IMR-90 (cell line): ENCODE measurements at regions not wholly inside any gene's neighbourhood (a gene's known extent, or its start where the extent isn't known, plus 50 kb on each side); places are given as distances from the start of the nearest gene placed in this dataset.

Experiments used
- ATAC-seq: fragments of 200-7000 bp; cut with Tn5 transposase; 2 replicates; pipeline ENCODE4 v1.9.1; 2020; ENCODE audit warnings: low read depth, mild to moderate bottlenecking, moderate library complexity
- BruUV-seq: library from RNA; stranded (reverse); fragments of 400-500 nt; replicated peaks from 2 replicates; lab custom pipeline; 2021; lab: Mats Ljungman, UMichigan
- CTCF ChIA-PET: fragments of 300-600 bp; formaldehyde crosslinking; extraction: SDS; loops from one replicate; lab custom pipeline; 2021; ENCODE audit warnings: antibody characterized with exemption; lab: Yijun Ruan, JAX
- POLR2A ChIA-PET: fragments of 300-600 bp; sonication (Branson Sonifier 250); formaldehyde crosslinking; loops from one replicate; lab custom pipeline; 2022; ENCODE audit warnings: antibody characterized with exemption; ENCODE audit not compliant: unreplicated experiment; lab: Charles Lee
- DNase-seq: peaks from one replicate; pipeline ENCODE4 v3.0.0; 2013
- H2AFZ ChIP-seq: replicated peaks from 2 replicates; pipeline ENCODE3; 2013; ENCODE audit warnings: low read length, mild to moderate bottlenecking; ENCODE audit not compliant: poor library complexity
- H2AK5ac ChIP-seq: 2 replicates; pipeline ENCODE4 v1.6.1; 2013; ENCODE audit warnings: low read depth, low read length, inconsistent platforms
- H2AK9ac ChIP-seq: replicated peaks from 2 replicates; pipeline ENCODE3; 2013; ENCODE audit warnings: mild to moderate bottlenecking, low read depth, low read length, moderate library complexity; ENCODE audit not compliant: poor library complexity
- H2BK120ac ChIP-seq: 2 replicates; pipeline ENCODE4 v1.6.1; 2013; ENCODE audit warnings: low read depth, low read length, inconsistent platforms
- H2BK15ac ChIP-seq: 3 replicates; pipeline ENCODE4 v1.6.1; 2013; ENCODE audit warnings: low read depth, low read length, inconsistent platforms
- H2BK20ac ChIP-seq: 2 replicates; pipeline ENCODE4 v1.6.1; 2013; ENCODE audit warnings: low read depth, mild to moderate bottlenecking, inconsistent platforms, low read length, moderate library complexity
- H2BK5ac ChIP-seq: 2 replicates; pipeline ENCODE4 v1.6.1; 2013; ENCODE audit warnings: mild to moderate bottlenecking, low read depth, low read length, inconsistent platforms; ENCODE audit not compliant: poor library complexity, severe bottlenecking
- H3K14ac ChIP-seq: replicated peaks from 2 replicates; pipeline ENCODE4 v1.6.1; 2013; ENCODE audit warnings: low read depth, low read length, inconsistent platforms
- H3K18ac ChIP-seq: 2 replicates; pipeline ENCODE4 v1.6.1; 2013; ENCODE audit warnings: low read depth, low read length, control low read depth
- H3K23ac ChIP-seq: 2 replicates; pipeline ENCODE4 v1.6.1; 2013; ENCODE audit warnings: low read depth, low read length, inconsistent platforms
- H3K27ac ChIP-seq: 2 replicates; pipeline ENCODE4 v1.5.1; 2013; ENCODE audit warnings: mild to moderate bottlenecking, control low read depth, low read length; ENCODE audit not compliant: insufficient read depth
- H3K27me3 ChIP-seq: 2 replicates; pipeline ENCODE4 v1.6.1; 2013; ENCODE audit warnings: low read length; ENCODE audit not compliant: control insufficient read depth, insufficient read depth
- H3K36me3 ChIP-seq: 2 replicates; pipeline ENCODE4 v1.6.1; 2013; ENCODE audit warnings: low read length, mixed read lengths; ENCODE audit not compliant: control insufficient read depth, insufficient read depth
- H3K4ac ChIP-seq: 2 replicates; pipeline ENCODE4 v1.6.1; 2013; ENCODE audit warnings: low read depth, low read length, inconsistent platforms
- H3K4me1 ChIP-seq: 2 replicates; pipeline ENCODE4 v1.6.1; 2013; ENCODE audit warnings: low read length, mixed read lengths; ENCODE audit not compliant: control insufficient read depth, insufficient read depth
- H3K4me2 ChIP-seq: 2 replicates; pipeline ENCODE4 v1.6.1; 2013; ENCODE audit warnings: low read depth, mild to moderate bottlenecking, control low read depth, low read length, moderate library complexity
- H3K4me3 ChIP-seq: 2 replicates; pipeline ENCODE4 v1.5.1; 2013; ENCODE audit warnings: low read depth, mild to moderate bottlenecking, control low read depth, low read length, moderate library complexity; ENCODE audit not compliant: insufficient read depth
- H3K56ac ChIP-seq: 2 replicates; pipeline ENCODE4 v1.6.1; 2013; ENCODE audit warnings: low read length, inconsistent platforms; ENCODE audit not compliant: insufficient read depth; ENCODE audit errors: extremely low read depth
- H3K79me1 ChIP-seq, 2 experiments: 2 replicates each; pipeline ENCODE4 v1.6.1; 2013; ENCODE audit warnings: low read length in 2 of 2, inconsistent platforms in 1 of 2, low read depth in 1 of 2
- H3K9ac ChIP-seq: 2 replicates; pipeline ENCODE4 v1.6.1; 2013; ENCODE audit warnings: low read depth, low read length, control low read depth
- H3K9me1 ChIP-seq: 2 replicates; pipeline ENCODE4 v1.6.1; 2013; ENCODE audit warnings: low read length, inconsistent platforms; ENCODE audit not compliant: insufficient read depth
- H3K9me3 ChIP-seq: 2 replicates; pipeline ENCODE4 v1.6.1; 2013; ENCODE audit warnings: low read length; ENCODE audit not compliant: control insufficient read depth, insufficient read depth
- H4K20me1 ChIP-seq: 2 replicates; pipeline ENCODE4 v1.6.1; 2013; ENCODE audit warnings: low read length, inconsistent platforms; ENCODE audit not compliant: insufficient read depth
- H4K5ac ChIP-seq: 2 replicates; pipeline ENCODE4 v1.6.1; 2013; ENCODE audit warnings: mild to moderate bottlenecking, low read depth, low read length, control low read depth
- H4K8ac ChIP-seq, 2 experiments: 2 replicates each; pipeline ENCODE4 v1.6.1; 2013; ENCODE audit warnings: low read depth in 2 of 2, low read length in 2 of 2, control low read depth in 1 of 2, inconsistent platforms in 1 of 2
- H4K91ac ChIP-seq: 2 replicates; pipeline ENCODE4 v1.6.1; 2013; ENCODE audit warnings: low read depth, low read length, inconsistent platforms; ENCODE audit not compliant: insufficient read depth
- BHLHE40 ChIP-seq: fragments of 150-350 bp; IDR thresholded peaks from 2 replicates; pipeline ENCODE4 v1.6.1; 2016; ENCODE audit warnings: mild to moderate bottlenecking, low read depth, low read length
- CEBPB ChIP-seq: IDR thresholded peaks from 2 replicates; pipeline ENCODE4 v1.6.1; 2012; ENCODE audit warnings: low read depth, low read length, improper control_type of control experiment
- CHD1 ChIP-seq: IDR thresholded peaks from 2 replicates; pipeline ENCODE4 v1.6.1; 2012; ENCODE audit warnings: low read depth, low read length, improper control_type of control experiment
- FOS ChIP-seq: fragments of 150-350 bp; IDR thresholded peaks from 2 replicates; pipeline ENCODE4 v1.6.1; 2016; ENCODE audit warnings: low read depth, low read length
- MAFK ChIP-seq: IDR thresholded peaks from 2 replicates; pipeline ENCODE4 v1.6.1; 2012; ENCODE audit warnings: low read depth, low read length, improper control_type of control experiment
- MAZ ChIP-seq: IDR thresholded peaks from 2 replicates; pipeline ENCODE4 v1.6.1; 2012; ENCODE audit warnings: low read depth, mild to moderate bottlenecking, low read length, improper control_type of control experiment, moderate library complexity, borderline replicate concordance
- MXI1 ChIP-seq: IDR thresholded peaks from 2 replicates; pipeline ENCODE4 v1.6.1; 2012; ENCODE audit warnings: low read depth, mild to moderate bottlenecking, low read length, moderate library complexity, borderline replicate concordance
- NFE2L2 ChIP-seq: fragments of 150-350 bp; IDR thresholded peaks from 2 replicates; pipeline ENCODE4 v1.6.1; 2016; ENCODE audit warnings: low read depth, mild to moderate bottlenecking, low read length
- POLR2A ChIP-seq: IDR thresholded peaks from 2 replicates; pipeline ENCODE4 v1.6.1; 2012; ENCODE audit warnings: mild to moderate bottlenecking, low read depth, low read length
- RAD21 ChIP-seq: IDR thresholded peaks from 2 replicates; pipeline ENCODE4 v1.6.1; 2012; ENCODE audit warnings: low read length, improper control_type of control experiment
- RCOR1 ChIP-seq: IDR thresholded peaks from 2 replicates; pipeline ENCODE4 v1.6.1; 2012; ENCODE audit warnings: mild to moderate bottlenecking, low read length, improper control_type of control experiment; ENCODE audit not compliant: insufficient replicate concordance
- RFX5 ChIP-seq: IDR thresholded peaks from 2 replicates; pipeline ENCODE4 v1.8.0; 2012; ENCODE audit warnings: low read depth, mild to moderate bottlenecking, low read length, moderate library complexity
- SMC3 ChIP-seq: fragments of 150-350 bp; IDR thresholded peaks from 2 replicates; pipeline ENCODE4 v1.6.1; 2016; ENCODE audit warnings: low read depth, mild to moderate bottlenecking, antibody characterized with exemption, low read length, moderate library complexity
- WGBS, 2 experiments: methylation state at CpG; one replicate each; pipeline versions ENCODE4 v1.1.5 to v1.1.7; 2013; ENCODE audit warnings: missing lambda C conversion rate in 2 of 2; ENCODE audit not compliant: insufficient read length in 1 of 2; ENCODE audit errors: extremely low coverage in 2 of 2; 5-methylcytosine and 5-hydroxymethylcytosine counted together
- dilution Hi-C: fragments of 300-500 bp; cut with HindIII; formaldehyde crosslinking; loops from one replicate; pipeline ENCODE4 v1.14.3; 2018; ENCODE audit warnings: low sequenced_read_pairs; ENCODE audit not compliant: unreplicated experiment
- in situ Hi-C: fragments of 300-500 bp; cut with MboI; formaldehyde crosslinking; loops from 3 replicates; pipeline ENCODE4 v1.14.3; 2019; ENCODE audit warnings: low sequenced_read_pairs, inconsistent platforms, mixed read lengths
- intact Hi-C: fragments of 100-400 bp; cut with micrococcal nuclease; formaldehyde crosslinking; loops from 2 replicates; pipeline ENCODE4 v1.10.0; 2022
- TF ChIP-seq, protein P1 (sequence below): fragments of 150-350 bp; IDR thresholded peaks from 2 replicates; pipeline ENCODE4 v1.6.1; 2017; ENCODE audit warnings: mild to moderate bottlenecking, antibody characterized with exemption, low read length, low read depth
- TF ChIP-seq, protein P2 (sequence below): conservative IDR thresholded peaks from 2 replicates; pipeline ENCODE4 v1.5.1; 2012; ENCODE audit warnings: mild to moderate bottlenecking, low read depth, low read length, improper control_type of control experiment
- TF ChIP-seq, protein P3 (sequence below): fragments of 150-350 bp; IDR thresholded peaks from 2 replicates; pipeline ENCODE4 v1.6.1; 2016; ENCODE audit warnings: low read depth, mild to moderate bottlenecking, low read length, moderate library complexity, borderline replicate concordance

DNA sequence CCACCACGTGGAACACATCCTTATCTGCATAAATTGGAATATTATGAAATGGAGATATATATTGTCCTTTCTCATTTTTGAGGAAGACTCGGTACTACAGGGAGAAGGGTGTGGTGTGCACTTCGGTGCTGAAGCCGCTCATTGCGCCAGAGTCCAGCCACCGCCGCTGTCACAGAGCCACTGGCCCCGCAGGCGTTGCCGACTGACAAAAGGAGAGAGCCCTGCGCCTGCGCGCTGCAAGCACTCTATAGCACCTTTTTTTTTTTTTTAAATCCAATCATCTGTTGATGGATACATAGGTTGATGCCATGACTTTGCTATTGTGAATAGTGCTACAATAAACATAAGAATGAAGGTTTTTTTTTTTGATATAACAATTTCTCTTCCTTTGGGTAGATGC is 130.0 kb upstream of the TBC1D5 start:
- DNase-seq (no peak), ATAC-seq (no peak)
- WGBS, 2 experiments = 78% methylated on average over 4 of the region's 13 CpGs; no CpG with 5 or more reads in 1 of the 2 experiments
- Histone ChIP-seq H3K79me1 (no peaks in the 10 kb centered on the region), H3K56ac (no peak overlapping the region), H3K27ac (no peak overlapping the region), H3K27me3 (no peaks in the 10 kb centered on the region), H3K4ac (no peak overlapping the region), H4K20me1 (no peaks in the 10 kb centered on the region), H3K18ac (no peak overlapping the region), H2AK9ac (no peak overlapping the region), H3K9ac (no peak overlapping the region), H3K4me3 (no peak overlapping the region), H3K9me3 (no peaks in the 10 kb centered on the region), H3K36me3 (no peaks in the 10 kb centered on the region), H4K5ac (no peak overlapping the region), H3K4me2 (no peak overlapping the region), H4K8ac (no peak overlapping the region), H3K9me1 (no peaks in the 10 kb centered on the region), H3K23ac (no peak overlapping the region), H2AFZ (no peak overlapping the region), H2BK15ac (no peak overlapping the region), H2BK120ac (no peak overlapping the region), H2BK20ac (no peak overlapping the region), H3K14ac (no peak overlapping the region), H4K91ac (no peak overlapping the region), H2AK5ac (no peak overlapping the region), H3K4me1 (no peaks in the 10 kb centered on the region), H2BK5ac (no peak overlapping the region)
- dilution Hi-C loops = no loop called here
- no peak for TF ChIP-seq MAZ
- TF ChIP-seq, protein P1, sequence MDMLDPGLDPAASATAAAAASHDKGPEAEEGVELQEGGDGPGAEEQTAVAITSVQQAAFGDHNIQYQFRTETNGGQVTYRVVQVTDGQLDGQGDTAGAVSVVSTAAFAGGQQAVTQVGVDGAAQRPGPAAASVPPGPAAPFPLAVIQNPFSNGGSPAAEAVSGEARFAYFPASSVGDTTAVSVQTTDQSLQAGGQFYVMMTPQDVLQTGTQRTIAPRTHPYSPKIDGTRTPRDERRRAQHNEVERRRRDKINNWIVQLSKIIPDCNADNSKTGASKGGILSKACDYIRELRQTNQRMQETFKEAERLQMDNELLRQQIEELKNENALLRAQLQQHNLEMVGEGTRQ = no peak
- no peak for TF ChIP-seq RCOR1
- no peak for TF ChIP-seq NFE2L2
- TF ChIP-seq, protein P2, sequence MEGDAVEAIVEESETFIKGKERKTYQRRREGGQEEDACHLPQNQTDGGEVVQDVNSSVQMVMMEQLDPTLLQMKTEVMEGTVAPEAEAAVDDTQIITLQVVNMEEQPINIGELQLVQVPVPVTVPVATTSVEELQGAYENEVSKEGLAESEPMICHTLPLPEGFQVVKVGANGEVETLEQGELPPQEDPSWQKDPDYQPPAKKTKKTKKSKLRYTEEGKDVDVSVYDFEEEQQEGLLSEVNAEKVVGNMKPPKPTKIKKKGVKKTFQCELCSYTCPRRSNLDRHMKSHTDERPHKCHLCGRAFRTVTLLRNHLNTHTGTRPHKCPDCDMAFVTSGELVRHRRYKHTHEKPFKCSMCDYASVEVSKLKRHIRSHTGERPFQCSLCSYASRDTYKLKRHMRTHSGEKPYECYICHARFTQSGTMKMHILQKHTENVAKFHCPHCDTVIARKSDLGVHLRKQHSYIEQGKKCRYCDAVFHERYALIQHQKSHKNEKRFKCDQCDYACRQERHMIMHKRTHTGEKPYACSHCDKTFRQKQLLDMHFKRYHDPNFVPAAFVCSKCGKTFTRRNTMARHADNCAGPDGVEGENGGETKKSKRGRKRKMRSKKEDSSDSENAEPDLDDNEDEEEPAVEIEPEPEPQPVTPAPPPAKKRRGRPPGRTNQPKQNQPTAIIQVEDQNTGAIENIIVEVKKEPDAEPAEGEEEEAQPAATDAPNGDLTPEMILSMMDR = no peak
- TF ChIP-seq POLR2A = no peak
- TF ChIP-seq MXI1 = no peak
- TF ChIP-seq CHD1 = no peak
- TF ChIP-seq CEBPB = no peak
- no peak for TF ChIP-seq MAFK
- no peak for TF ChIP-seq RAD21
- TF ChIP-seq RFX5 = no peak
- no peak for TF ChIP-seq FOS
- TF ChIP-seq SMC3 = no peak
- no peak for TF ChIP-seq BHLHE40
- TF ChIP-seq, protein P3, sequence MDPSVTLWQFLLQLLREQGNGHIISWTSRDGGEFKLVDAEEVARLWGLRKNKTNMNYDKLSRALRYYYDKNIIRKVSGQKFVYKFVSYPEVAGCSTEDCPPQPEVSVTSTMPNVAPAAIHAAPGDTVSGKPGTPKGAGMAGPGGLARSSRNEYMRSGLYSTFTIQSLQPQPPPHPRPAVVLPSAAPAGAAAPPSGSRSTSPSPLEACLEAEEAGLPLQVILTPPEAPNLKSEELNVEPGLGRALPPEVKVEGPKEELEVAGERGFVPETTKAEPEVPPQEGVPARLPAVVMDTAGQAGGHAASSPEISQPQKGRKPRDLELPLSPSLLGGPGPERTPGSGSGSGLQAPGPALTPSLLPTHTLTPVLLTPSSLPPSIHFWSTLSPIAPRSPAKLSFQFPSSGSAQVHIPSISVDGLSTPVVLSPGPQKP = no peak
- intact Hi-C loops = no loop called here
- ChIA-PET POLR2A (no interaction called here), CTCF (no interaction called here)
- BruUV-seq = no TSS peak
- in situ Hi-C loops = no loop called here
